HG03521 (cell line): ENCODE measurements at regions not wholly inside any gene's neighbourhood (a gene's known extent, or its start where the extent isn't known, plus 50 kb on each side); places are given as distances from the start of the nearest gene placed in this dataset.
"Not testable (repeated sequence)": the region's sequence is repeated elsewhere in the genome, so short reads cannot be mapped to it uniquely, and the experiment has no call there.

Experiments used
- ATAC-seq: cut with Tn5 transposase; IDR thresholded peaks from one replicate; pipeline ENCODE4 v1.9.1; 2021; ENCODE audit warnings: mild to moderate bottlenecking, moderate library complexity; ENCODE audit not compliant: unreplicated experiment

- no peak for ATAC-seq
These were observed 608.4 kb upstream of the KCND2 start for GRCh38 chr7:119664601-119665000.

- no peak for ATAC-seq
These were observed 607.2 kb upstream of the KCND2 start for GRCh38 chr7:119665796-119666195.

- ATAC-seq = no peak
These were observed 591.6 kb upstream of the KCND2 start for GRCh38 chr7:119681336-119681735.

- ATAC-seq = no peak
These were observed 588.2 kb upstream of the KCND2 start for GRCh38 chr7:119684763-119685162.

- ATAC-seq = no peak
These were observed 587.1 kb upstream of the KCND2 start for GRCh38 chr7:119685906-119686305.

- ATAC-seq = no peak
These were observed 584.1 kb upstream of the KCND2 start for GRCh38 chr7:119688831-119689230.

GRCh38 chr7:119692541-119692940 lies 580.4 kb upstream of the KCND2 start:
- ATAC-seq = no peak

- no peak for ATAC-seq
These were observed 578.5 kb upstream of the KCND2 start for GRCh38 chr7:119694506-119694905.

- no peak for ATAC-seq
These were observed 576.6 kb upstream of the KCND2 start for GRCh38 chr7:119696336-119696735.

- no peak for ATAC-seq
These were observed 569.1 kb upstream of the KCND2 start for GRCh38 chr7:119703895-119704294.

- ATAC-seq = no peak
These were observed 566.4 kb upstream of the KCND2 start for GRCh38 chr7:119706608-119707007.

- no peak for ATAC-seq
These were observed 564.1 kb upstream of the KCND2 start for GRCh38 chr7:119708891-119709290.

- ATAC-seq = peak; percentile 72
These were observed 561.9 kb upstream of the KCND2 start for GRCh38 chr7:119711104-119711503.

GRCh38 chr7:119712886-119713462 lies 560.0 kb upstream of the KCND2 start:
- no peak for ATAC-seq

- no peak for ATAC-seq
These were observed 559.4 kb upstream of the KCND2 start for GRCh38 chr7:119713606-119714005.

GRCh38 chr7:119720541-119720940 lies 552.4 kb upstream of the KCND2 start:
- no peak for ATAC-seq

GRCh38 chr7:119724041-119724792 lies 548.8 kb upstream of the KCND2 start:
- ATAC-seq = no peak

- no peak for ATAC-seq
These were observed 539.7 kb upstream of the KCND2 start for GRCh38 chr7:119733127-119733879.

GRCh38 chr7:119737390-119737789 lies 535.6 kb upstream of the KCND2 start:
- ATAC-seq = no peak

GRCh38 chr7:119745280-119745679 lies 527.7 kb upstream of the KCND2 start:
- ATAC-seq = not testable (repeated sequence)

- no peak for ATAC-seq
These were observed 524.6 kb upstream of the KCND2 start for GRCh38 chr7:119748251-119748860.

GRCh38 chr7:119748991-119749390 lies 524.0 kb upstream of the KCND2 start:
- ATAC-seq = no peak
